SK-N-DZ (cell line): ENCODE measurements at regions not wholly inside any gene's neighbourhood (a gene's known extent, or its start where the extent isn't known, plus 50 kb on each side); places are given as distances from the start of the nearest gene placed in this dataset.

Experiments used
- DNase-seq: peaks from one replicate; pipeline ENCODE4 v3.0.0-alpha.2; 2015; ENCODE audit warnings: low spot score

DNA sequence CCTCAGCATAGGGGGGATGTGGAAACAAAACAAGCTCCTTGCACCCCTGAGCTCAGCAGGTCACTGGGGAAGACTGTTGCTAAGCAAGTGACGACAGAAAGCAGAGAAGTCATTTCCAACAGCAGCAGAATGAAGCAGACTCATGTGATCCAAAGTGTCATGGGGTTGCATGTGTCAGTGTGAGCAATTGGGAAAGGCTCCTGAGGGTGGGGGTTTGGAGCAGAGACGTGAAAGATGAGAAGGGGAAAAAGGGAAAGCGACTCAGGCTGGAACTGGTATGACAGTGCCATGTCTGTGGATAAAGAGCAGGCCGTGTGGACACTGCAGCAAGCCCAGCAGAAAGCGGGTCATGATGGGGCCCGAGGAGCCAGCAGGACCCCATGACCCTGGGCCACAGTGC, 363.9 kb downstream of the PREX1 start:
- DNase-seq, result no peak

DNA sequence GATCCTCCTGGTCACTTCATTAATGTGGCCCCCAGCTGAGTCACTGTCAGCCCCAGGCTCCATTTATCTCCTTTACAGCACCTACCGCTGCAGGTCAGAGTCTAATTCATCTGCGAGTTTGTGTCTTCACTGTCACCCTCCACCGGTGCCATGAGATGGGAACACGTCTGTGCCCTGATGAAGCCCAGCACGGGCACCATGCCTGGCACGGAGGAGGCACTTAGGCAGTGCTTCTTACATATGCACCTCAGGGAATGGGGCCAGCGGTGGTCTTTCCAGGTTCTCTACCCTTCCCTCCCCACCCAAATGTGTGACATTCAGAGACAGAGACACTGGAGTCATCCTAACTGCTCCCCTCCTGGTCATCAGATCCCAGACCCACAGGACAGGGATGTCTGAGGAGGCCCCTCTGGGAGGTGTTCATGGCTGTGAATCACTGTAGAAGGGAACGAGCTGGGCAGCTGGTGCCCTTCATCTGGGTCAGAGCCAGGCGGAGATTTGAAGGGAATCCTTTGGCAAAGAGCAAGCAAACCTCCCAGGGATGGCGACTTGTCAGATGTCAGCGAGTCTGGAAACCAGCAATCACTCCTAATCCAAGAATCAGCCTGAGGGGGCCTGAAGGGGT, 364.6 kb downstream of the PREX1 start:
- DNase-seq, result no peak

DNA sequence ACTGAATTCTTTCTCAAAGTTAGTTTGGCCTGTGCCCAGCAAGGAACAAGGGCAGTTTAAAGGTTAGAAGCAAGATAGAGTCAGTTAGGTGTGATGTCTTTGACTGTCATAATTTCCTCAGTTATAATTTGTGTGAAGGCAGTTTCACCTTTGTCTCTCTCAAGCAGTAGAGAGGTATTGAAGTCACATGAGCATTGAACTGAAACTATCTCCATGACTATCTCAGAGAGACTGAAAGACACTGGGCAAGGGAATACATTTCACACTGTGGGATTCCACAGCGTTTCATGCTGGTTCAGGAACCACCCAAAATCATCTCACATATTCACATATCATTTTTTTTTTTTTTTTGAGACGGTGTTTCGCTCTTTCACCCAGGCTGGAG, 366.1 kb downstream of the PREX1 start:
- no peak for DNase-seq

DNA sequence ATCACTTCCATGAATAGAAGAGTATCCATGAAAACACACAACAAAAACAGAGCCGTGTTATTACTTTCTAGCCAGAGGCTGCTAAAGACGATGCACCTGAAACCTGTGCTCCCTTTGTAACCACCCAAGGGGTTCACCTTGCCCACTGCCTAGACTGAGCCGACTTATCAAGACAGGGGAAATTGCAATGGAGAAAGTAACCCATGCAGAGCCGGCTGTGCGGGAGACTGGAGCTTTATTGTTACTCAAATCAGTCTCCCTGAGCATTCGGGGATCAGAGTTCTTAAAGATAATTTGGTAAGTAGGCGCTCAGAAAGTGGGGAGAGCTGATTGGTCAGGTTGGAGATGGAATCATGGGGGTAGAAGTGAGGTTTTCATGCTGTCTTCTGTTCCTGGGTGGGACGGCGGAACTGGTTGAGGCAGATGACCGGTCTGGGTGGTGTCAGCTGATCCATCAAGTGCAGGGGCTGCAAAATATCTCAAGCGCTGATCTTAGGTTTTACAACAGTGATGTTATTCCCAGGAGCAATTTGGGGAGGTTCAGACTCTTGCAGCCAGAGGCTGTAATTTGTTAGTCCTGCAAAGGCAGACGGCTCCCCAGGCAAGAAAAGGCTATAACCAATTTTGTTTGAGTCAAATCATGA, 366.6 kb downstream of the PREX1 start:
- no peak for DNase-seq

DNA sequence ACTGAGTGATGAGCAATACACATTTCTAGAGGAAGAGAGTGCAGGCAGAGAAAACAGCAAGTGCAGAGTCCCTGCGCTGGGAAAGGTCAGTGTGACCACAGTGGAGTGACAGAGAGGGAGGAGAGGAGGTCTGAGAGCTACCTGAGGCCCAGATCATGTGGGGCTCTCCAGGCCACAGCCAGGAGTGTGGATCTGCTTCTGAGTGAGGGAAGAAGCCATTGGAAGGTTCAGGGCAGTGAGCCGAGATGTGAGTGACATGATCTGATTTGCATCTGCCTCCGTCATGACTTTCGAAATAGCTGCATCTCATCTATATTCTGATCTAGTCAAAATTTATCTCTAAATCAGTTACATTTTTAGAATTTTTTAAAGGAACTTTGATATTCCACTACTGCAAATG, 367.1 kb downstream of the PREX1 start:
- DNase-seq, result no peak

DNA sequence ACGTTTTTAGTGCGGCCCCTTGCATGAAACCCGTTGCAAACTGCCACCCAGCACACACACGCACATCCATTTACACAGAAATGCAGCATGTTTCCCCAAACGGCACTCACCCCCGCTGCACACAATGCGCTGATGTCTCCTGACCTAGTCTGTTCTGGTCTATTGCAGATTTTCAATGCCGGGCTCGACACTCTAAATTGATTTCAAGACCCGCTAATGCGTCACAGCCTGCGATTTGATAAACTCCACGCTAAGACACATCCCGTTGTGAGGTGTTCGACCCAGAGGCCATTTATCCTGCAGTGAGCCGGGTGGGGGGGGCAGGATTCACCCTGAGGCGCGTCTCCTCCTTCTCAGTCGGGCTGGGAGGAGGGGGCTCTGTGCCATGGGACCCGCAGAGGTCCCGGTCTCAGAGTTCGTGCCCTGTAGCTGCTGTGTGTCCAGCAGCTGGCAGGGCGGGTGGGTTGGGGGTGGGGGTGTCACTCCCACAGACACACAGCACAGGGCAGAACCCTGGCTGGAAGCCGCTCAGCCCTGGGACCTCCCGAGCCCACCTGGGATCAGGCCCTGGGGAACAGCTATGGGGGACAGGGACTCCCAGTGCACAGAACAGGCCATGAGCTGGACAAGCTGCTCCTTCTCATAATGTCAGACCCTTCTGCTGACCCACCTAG, 367.9 kb downstream of the PREX1 start:
- no peak for DNase-seq

DNA sequence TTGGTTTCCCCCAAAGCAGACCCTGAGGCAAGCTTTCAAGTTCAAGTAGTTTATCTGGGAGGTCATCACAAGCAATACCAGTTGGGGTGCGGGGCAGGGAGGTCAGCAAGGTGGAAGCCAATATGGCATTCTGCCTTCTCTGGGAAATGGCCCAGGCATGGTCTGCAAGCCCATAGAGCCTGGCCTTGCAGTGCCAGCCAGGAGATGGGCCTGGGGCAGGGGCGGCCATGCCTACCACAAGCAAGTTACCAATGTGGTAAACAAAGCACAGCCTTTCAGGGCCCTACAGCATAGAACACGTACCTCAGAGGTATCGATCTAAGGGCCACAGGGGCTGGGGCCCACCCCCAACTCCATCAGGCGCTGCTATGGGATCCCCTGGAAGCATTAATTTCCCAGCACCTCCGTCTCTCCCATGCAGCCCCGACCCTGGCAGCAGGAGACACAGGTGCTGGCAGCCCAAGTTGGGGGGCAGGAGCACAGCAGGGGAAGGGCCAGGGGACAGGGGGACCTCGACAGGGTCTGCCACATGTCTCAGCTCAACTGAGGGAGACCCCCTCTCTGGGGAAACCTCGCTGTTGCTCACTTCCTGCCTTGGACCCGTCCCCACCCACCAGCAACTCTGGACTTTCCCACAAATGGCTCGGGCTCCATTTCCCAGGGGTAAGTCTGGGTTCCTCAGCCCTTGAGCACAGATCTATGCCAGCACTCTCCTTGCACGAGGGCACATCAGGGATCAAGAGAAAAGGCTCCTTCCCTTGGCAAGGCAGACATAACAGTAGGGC, 369.0 kb downstream of the PREX1 start:
- DNase-seq, result no peak

DNA sequence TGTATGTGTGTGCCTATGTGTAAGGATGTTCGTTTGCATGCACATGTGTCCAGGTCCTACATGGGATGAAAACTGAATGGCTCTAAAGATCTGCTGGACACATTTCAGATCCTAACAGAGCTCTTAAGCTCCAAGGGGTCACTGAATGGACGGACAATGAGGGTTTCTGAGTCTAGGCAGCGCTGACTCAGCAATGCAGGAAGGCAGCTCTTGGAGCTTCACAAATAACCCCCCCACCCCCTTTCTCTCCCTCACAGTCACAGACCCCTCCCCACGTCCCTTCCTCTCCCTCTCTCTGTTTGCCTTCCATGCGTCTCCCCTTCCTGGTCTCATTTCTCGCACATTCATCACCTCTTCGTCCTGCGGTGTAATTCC, 369.8 kb downstream of the PREX1 start:
- DNase-seq, result no peak

DNA sequence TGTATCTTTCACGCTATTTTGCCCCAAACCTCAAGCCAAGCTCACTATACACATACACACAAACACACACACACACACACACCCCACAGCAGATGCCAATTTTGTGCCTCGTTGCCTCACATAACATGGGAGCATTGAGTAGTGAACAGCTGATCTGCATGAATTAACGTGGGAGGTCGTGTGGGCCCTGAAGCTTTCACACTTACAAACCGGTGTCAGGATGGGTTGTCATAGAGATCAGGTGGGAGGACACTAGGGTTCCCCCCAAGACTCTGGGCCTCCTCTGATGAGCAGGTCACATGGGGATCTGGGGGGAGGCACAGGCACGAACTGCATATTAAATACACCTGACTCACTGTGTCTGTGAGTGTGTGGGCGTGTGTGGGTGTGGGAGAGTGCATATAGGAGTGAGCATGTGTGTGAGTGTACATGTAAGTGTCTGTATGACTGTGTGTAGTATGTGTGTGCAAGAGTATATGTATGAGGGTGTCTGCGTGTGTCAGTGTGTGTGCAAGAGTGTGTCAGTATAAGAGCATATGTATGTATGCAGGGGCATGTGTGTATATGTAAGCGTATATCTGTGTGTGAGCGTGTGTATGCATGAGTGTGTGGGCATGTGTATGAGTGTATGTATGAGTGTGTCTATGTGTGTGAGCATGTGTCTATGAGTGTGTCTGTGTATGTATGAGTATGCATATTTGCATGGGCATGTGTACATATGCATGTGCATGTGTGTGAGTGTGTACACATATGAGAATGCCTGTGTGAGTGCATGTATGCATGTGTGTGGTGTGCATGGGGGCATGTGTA, 370.4 kb downstream of the PREX1 start:
- DNase-seq, result no peak

DNA sequence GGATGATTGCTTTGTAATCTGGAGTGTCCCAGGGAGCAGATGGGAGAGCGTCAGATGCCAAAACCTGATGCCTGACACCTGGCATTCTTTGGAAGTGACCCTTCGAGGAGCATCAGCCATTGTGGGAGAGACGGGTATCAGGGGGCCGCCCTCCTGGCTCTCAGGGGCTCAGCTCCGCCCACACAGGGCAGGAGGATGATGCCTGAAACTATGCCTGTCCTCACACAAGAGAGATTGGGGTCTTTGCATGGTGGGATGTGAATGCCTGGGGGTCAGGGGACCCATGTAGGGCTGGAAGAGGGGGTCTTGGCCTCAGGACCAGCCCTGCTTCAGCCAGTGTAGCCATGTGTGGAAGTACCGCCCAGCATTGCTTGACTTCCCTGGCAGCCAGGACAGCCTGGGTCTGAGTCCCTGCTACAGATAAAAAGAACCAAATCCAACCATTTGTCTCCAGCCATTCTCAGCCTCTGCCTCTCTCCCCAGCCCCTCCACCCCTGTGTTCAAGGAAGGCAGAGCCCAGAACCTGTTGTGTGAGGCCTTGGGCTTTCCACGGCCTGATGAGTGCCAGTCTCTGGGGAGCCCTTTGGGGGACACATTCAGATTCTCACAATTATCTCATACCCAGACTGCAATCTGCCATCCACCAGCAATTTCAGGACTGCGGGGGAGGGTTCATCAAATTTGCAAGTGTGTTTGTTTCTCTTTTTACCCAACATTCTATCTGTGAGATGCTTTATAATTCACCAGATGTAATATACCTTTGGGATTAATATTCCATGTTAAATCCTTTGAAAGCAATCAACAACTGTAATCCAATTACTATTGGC, 371.2 kb downstream of the PREX1 start:
- no peak for DNase-seq

DNA sequence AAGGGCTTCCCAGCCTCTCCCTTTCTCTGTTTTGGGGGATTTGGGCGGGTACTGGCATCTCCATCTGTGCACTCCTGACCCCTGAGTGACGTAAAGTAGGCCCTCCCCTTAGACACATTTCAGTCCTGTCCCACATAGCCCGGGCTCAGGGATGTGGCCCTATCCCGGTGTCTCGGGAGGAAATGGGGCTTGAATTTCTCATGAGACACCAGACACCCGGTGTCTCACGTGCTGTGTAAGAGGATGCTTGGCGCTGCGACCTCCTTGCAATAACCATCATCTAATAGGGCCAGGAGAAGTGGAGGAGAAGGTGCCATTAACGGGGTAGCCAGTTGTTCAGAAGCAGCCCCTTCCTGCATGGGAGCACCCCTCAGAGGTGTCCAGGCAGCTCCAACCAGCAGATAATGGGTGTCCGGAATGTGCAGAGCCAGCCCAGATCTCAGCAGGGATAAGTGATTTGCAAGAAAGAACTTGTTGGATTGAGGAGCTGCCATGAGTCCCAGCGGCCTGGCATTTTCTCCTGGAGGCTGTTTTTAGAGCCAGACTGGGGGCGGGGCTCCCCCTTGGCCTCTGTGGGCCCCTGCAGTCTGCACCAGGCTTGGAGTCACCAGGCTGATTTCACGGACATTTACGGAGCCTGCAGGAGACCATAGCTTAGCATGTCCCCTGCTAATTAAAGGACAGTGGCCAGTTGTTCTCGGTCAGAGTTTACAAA, 372.0 kb downstream of the PREX1 start:
- no peak for DNase-seq

DNA sequence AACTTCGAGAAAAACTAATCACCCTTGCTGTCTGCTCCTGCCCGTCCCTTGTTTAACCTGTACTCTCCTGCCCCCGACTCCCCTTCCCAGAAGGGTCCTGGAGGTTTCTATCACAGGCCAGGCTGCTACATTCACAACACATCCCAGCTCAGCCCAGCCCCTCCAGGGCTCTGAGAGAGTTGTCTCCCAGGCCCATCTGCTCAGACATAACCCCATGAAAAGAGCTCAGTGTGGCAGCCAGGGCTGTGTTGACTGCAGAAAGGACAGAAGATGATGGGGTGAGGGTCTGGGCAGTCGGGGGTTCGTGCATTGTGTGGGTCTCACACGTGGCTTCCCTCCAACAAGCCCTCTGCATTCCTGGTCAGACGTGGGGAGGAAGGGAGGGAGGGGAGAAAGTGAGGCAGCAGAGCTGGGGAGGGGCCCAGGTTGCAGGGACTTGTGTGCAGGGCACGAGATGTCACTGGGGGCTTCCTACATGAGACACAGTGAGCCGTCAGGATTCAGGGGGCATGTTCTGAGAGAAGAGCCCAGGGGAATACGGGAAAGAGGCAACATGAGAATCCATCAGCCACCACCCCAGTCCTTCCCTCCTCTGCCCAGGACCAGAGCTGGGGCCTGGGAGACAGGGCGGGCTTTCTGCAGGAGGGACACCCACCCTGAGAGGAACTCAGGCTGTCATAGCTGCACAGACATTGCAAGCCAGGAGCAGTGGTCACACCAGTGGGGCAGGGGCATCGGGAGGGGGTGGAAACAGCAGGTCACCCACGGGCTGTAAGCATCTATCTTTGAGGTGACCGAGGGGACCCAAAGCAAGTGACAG, 372.9 kb downstream of the PREX1 start:
- DNase-seq, result no peak

DNA sequence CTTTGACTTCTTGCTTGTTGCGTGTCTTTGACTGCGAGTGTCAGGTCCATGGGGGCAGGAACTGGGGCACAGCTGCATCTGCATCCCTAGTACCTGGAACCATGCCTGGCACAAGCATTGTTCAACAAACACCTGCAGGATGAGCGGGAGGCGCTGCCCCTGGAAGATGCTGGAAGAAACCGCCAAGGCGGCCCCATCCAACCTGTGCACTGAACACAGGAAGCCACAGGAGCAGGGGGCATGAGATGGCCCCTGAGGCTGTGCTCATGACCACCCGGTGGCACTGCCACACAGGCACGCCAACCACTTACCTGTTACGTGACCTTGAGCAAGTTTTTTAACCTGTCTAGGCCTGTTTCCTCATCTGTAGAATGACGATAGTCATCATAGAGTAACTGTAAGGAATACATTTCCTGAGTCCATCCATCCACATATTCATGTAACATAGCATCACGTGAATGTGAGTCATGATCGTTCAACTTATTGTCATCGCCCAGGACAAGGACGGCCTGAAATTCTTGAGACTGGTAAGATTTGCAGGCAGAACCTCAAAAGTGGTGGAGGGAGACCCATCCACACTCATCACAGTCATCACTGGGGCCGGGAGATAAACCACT, 374.2 kb downstream of the PREX1 start:
- DNase-seq, result no peak

DNA sequence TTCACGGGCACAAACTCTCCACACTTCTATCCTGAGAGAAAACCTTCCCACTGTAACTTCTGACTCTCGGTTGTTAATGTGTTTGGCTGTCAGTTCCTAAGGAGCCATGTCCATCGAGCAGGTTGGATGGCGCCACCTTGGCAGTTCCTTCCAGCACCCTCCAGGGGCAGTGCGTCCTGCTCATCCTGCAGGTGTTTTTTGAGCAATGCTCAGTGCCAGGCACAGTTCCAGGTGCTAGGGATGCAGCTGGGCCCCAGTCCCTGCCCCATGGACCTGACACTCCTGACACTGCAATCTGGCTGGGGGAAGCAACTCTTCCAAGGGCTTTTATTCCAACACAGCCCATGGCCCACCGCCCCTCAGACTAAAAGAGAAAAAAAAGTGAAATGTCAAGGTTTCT, 376.4 kb downstream of the PREX1 start:
- DNase-seq, result no peak

DNA sequence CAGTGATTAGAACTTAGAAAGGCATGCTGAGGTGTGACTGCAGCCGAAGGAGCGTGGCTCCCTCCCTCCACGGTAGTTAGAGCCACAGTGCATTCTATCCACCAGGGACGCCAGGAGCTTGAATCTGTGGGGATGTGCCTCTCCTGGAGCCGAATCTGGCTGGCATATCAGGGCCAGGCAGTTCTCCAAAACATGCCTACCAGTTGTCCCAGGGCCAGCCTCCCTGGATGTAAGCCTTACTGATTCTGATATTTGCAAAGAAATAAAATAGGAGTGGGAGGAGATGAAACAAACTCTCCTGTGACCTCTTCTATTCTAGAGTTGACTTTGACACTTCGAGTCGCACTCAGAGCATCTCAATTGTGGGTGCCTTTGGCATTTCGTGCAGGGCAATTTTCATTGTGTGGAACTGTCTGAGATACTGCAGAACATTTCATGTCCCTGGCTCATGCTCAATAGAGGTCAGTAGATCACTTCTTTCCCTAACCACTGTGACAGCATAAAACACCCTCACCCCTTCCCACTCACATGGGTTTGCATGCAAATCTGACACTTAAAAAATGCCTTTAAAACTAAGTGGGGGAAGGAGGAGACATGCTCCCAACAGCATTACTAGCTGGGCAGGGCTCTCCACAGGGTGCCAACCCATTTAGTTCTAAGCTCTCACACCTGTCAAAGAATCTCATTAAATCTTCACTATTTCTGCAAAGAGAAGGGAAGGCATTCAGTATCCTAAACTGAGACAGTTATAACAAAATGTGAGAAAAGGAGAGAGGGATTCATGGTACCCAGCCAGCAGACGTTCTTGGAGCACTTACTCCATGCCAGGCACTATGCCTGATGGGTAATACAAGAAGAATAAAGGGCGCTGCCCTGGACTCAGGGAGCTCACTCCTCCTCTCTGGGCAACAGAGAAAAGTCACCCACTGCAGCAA, 378.9 kb downstream of the PREX1 start:
- DNase-seq, result no peak

DNA sequence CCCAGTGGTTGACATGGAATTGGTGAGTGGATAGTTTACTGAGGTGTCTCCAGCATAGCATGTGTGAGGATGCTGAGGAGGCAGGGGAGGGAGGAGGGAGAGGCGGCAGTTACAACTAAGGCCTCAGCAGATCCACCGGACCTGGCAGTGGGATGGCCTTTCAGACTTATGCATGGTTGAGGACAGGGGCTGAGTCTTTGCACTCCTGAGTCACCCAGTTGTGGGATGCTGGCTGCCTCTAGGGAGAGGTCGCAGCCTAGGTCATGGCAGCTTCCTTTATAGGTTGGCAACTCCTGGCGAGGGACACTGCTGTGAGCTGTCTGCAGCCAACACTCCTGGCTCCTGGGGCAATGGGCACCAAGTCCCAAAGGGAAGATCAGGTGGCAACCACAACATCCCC, 380.3 kb downstream of the PREX1 start:
- DNase-seq, result no peak

DNA sequence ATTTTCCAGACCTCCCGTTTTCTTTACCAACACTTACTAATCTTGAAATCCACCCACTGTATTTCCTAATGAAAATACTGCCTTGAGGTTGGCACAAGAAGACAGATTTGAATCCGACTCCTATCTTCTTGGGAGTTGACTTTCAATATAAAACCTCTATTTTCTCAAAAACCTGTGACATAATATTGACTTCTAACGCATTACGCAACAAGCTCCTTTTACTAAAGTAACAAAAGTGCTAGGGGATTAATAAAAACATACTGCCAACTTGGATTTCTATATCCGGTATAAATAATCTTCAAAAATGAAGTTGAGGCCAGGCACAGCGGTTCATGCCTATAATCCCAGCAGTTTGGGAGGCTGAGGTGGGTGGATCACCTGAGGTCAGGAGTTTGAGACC, 382.0 kb downstream of the PREX1 start:
- DNase-seq, result no peak

DNA sequence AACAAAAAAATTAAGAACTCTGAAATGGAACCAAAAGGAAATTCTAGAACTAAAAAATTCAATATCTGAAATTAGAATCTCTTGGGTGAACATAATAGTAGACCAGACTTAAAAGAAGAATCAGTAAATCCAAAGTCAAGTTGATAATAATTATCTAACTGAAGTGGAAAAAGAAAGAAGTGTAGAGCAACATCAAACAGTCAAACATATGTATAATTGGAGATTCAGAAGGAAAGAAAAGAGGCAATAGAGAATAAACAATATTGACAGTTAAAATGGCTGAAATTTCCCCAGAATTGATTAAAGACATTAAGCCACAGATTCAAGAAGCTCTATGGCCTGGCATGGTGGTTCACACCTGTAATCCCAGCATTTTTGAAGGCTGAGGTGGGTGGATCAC, 383.6 kb downstream of the PREX1 start:
- no peak for DNase-seq
